GM23338 (cell line): ENCODE measurements at regions not wholly inside any gene's neighbourhood (a gene's known extent, or its start where the extent isn't known, plus 50 kb on each side); places are given as distances from the start of the nearest gene placed in this dataset.

ENCODE experiments used
- ATAC-seq: fragments of 200-7000 bp; cut with Tn5 transposase; 3 replicates; pipeline ENCODE4 v1.9.1; 2020
- DNase-seq: peaks from one replicate; pipeline ENCODE4 v3.0.0-alpha.2; 2015; ENCODE audit warnings: low spot score
- H2AFZ ChIP-seq: fragments of 200-600 bp; sonication (generic); 2 replicates; pipeline ENCODE4 v1.8.0; 2016; ENCODE audit warnings: antibody characterized with exemption, mild to moderate bottlenecking, moderate library complexity
- H3F3A ChIP-seq: fragments of 200-600 bp; sonication (generic); replicated peaks from 2 replicates; pipeline ENCODE4 v1.8.0; 2017; ENCODE audit warnings: antibody characterized with exemption, mixed run types, low read depth
- H3K27ac ChIP-seq: fragments of 200-600 bp; sonication (generic); 2 replicates; pipeline ENCODE4 v1.6.1; 2016; ENCODE audit warnings: low read depth
- H3K27me3 ChIP-seq: fragments of 200-600 bp; sonication (generic); 2 replicates; pipeline ENCODE4 v1.8.0; 2016; ENCODE audit warnings: mild to moderate bottlenecking, mixed run types, moderate library complexity; ENCODE audit not compliant: insufficient read depth
- H3K36me3 ChIP-seq: fragments of 200-600 bp; sonication (generic); 2 replicates; pipeline ENCODE4 v1.8.0; 2016; ENCODE audit warnings: mild to moderate bottlenecking; ENCODE audit not compliant: insufficient read depth
- H3K4me1 ChIP-seq: fragments of 200-600 bp; sonication (generic); 2 replicates; pipeline ENCODE4 v1.8.0; 2016; ENCODE audit warnings: mild to moderate bottlenecking, moderate library complexity; ENCODE audit not compliant: insufficient read depth
- H3K4me2 ChIP-seq: fragments of 200-600 bp; sonication (generic); 2 replicates; pipeline ENCODE4 v1.7.1; 2017; ENCODE audit warnings: mixed run types
- H3K4me3 ChIP-seq: fragments of 200-600 bp; sonication (generic); 2 replicates; pipeline ENCODE4 v1.6.1; 2016; ENCODE audit warnings: mixed run types
- H3K79me2 ChIP-seq: fragments of 200-600 bp; sonication (generic); replicated peaks from 2 replicates; pipeline ENCODE4 v1.8.0; 2017; ENCODE audit warnings: mild to moderate bottlenecking; ENCODE audit not compliant: insufficient read depth
- H3K9me2 ChIP-seq: fragments of 200-600 bp; sonication (generic); 2 replicates; pipeline ENCODE4 v1.8.0; 2017; ENCODE audit not compliant: insufficient read depth
- H4K20me1 ChIP-seq: fragments of 200-600 bp; sonication (generic); replicated peaks from 2 replicates; pipeline ENCODE4 v1.8.0; 2017; ENCODE audit warnings: mild to moderate bottlenecking; ENCODE audit not compliant: insufficient read depth
- H3K27ac Mint-ChIP-seq: 2 replicates; pipeline ENCODE4 v1.8.0; 2020; ENCODE audit warnings: inconsistent platforms, mild to moderate bottlenecking, moderate library complexity, mixed read lengths
- H3K27me3 Mint-ChIP-seq: 3 replicates; pipeline ENCODE4 v1.8.0; 2022; ENCODE audit warnings: low read depth, mild to moderate bottlenecking, moderate library complexity, mixed read lengths, inconsistent platforms; ENCODE audit not compliant: insufficient read depth, poor library complexity
- H3K36me3 Mint-ChIP-seq: 3 replicates; pipeline ENCODE4 v1.8.0; 2021; ENCODE audit warnings: low read depth, mild to moderate bottlenecking, inconsistent platforms, moderate library complexity, mixed read lengths
- H3K4me1 Mint-ChIP-seq: 3 replicates; pipeline ENCODE4 v1.8.0; 2020; ENCODE audit warnings: mild to moderate bottlenecking, inconsistent platforms, mixed read lengths
- H3K4me3 Mint-ChIP-seq: 3 replicates; pipeline ENCODE4 v1.8.0; 2021; ENCODE audit warnings: moderate library complexity, mild to moderate bottlenecking, inconsistent platforms, mixed read lengths
- H3K9me3 Mint-ChIP-seq: 3 replicates; pipeline ENCODE4 v1.8.0; 2020; ENCODE audit warnings: moderate library complexity, mild to moderate bottlenecking, inconsistent platforms, mixed read lengths
- EZH2 ChIP-seq: fragments of 200-600 bp; sonication (generic); IDR thresholded peaks from one replicate; pipeline ENCODE4 v1.8.0; 2017; ENCODE audit warnings: antibody characterized with exemption, mild to moderate bottlenecking, low read depth; ENCODE audit not compliant: unreplicated experiment
- EZH2phosphoT487 ChIP-seq: fragments of 200-600 bp; sonication (generic); IDR thresholded peaks from one replicate; pipeline ENCODE4 v1.8.1; 2018; ENCODE audit warnings: antibody characterized with exemption; ENCODE audit not compliant: unreplicated experiment
- JUNB ChIP-seq: IDR thresholded peaks from one replicate; pipeline ENCODE4 v1.6.1; 2016; ENCODE audit warnings: antibody characterized with exemption; ENCODE audit not compliant: unreplicated experiment
- NANOG ChIP-seq: IDR thresholded peaks from 2 replicates; pipeline ENCODE4 v1.6.1; 2016; ENCODE audit warnings: antibody characterized with exemption, borderline replicate concordance
- POLR2AphosphoS5 ChIP-seq: IDR thresholded peaks from 2 replicates; pipeline ENCODE4 v1.6.1; 2016; ENCODE audit warnings: antibody characterized with exemption, low read depth
- STAT1 ChIP-seq: IDR thresholded peaks from one replicate; pipeline ENCODE4 v1.6.1; 2016; ENCODE audit warnings: antibody characterized with exemption; ENCODE audit not compliant: unreplicated experiment
- ZNF114 ChIP-seq: fragments of 250-450 bp; sonication (Bioruptor Pico); IDR thresholded peaks from 2 replicates; pipeline ENCODE4 v1.5.0; 2020; ENCODE audit warnings: mild to moderate bottlenecking, moderate library complexity
- ZNF331 ChIP-seq: fragments of 250-450 bp; sonication (Bioruptor Pico); IDR thresholded peaks from 2 replicates; pipeline ENCODE4 v1.5.0; 2020; ENCODE audit warnings: low read depth, mild to moderate bottlenecking, moderate library complexity
- TF ChIP-seq, protein P1 (sequence below): fragments of 250-450 bp; sonication (Bioruptor Pico); IDR thresholded peaks from 2 replicates; pipeline ENCODE4 v1.5.0; 2020; ENCODE audit warnings: mild to moderate bottlenecking, moderate library complexity
- TF ChIP-seq, protein P2 (sequence below): IDR thresholded peaks from one replicate; pipeline ENCODE4 v1.6.1; 2018; ENCODE audit warnings: antibody characterized with exemption; ENCODE audit not compliant: unreplicated experiment

DNA sequence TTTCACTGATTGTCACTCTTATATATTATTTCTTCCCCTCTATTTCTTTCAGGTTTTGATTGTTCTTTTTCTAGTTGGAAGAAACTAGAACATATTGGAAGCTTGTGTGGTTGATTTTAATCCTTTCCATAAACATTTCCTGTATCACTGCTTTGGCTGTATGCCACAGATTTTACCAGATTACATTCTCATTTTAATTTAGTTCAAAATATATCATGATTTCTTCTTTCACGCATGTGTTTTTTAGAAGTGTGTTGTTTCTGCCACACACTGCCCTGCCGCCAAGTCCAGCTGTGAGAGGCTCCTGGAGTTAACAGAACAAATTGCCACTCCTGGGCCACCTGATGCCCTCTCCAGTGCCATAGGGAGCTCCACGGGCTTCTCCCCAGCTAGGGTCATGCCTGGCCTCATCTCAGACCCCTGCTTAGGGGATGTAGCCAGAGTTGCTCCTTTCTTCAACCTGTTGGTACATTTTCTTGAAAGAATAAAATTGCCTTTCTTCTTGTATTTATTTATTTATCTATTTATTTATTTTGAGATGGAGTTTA lies 206.2 kb upstream of the COPS8 start:
- Histone ChIP-seq H3K4me2 (no peak overlapping the region), H3K4me1 (0 out of 2 replicates have a peak, but pooled peaks cover 3% of the 10 kb centered on the region), H4K20me1 (no peaks in the 10 kb centered on the region), H3K36me3 (no peaks in the 10 kb centered on the region), H3K9me2 (no peaks in the 10 kb centered on the region; the same call in 1 of the 2 replicates), H3K4me3 (no peak overlapping the region), H3F3A (no peaks in the 10 kb centered on the region), H3K27me3 (no peaks in the 10 kb centered on the region), H2AFZ (no peak overlapping the region), H3K27ac (no peak overlapping the region), H3K79me2 (no peaks in the 10 kb centered on the region)
- Mint-ChIP-seq H3K9me3 (peaks cover 11% of the 10 kb centered on the region; the same call in 2 of the 3 replicates), H3K4me1 (peaks cover 6% of the 10 kb centered on the region), H3K36me3 (peaks cover 6% of the 10 kb centered on the region; the same call in 1 of the 3 replicates), H3K27ac (no peak overlapping the region), H3K27me3 (peaks cover 3% of the 10 kb centered on the region), H3K4me3 (no peak overlapping the region)
- no peak for ATAC-seq
- no peak for DNase-seq
- no peak for TF ChIP-seq POLR2AphosphoS5
- TF ChIP-seq, protein P1, sequence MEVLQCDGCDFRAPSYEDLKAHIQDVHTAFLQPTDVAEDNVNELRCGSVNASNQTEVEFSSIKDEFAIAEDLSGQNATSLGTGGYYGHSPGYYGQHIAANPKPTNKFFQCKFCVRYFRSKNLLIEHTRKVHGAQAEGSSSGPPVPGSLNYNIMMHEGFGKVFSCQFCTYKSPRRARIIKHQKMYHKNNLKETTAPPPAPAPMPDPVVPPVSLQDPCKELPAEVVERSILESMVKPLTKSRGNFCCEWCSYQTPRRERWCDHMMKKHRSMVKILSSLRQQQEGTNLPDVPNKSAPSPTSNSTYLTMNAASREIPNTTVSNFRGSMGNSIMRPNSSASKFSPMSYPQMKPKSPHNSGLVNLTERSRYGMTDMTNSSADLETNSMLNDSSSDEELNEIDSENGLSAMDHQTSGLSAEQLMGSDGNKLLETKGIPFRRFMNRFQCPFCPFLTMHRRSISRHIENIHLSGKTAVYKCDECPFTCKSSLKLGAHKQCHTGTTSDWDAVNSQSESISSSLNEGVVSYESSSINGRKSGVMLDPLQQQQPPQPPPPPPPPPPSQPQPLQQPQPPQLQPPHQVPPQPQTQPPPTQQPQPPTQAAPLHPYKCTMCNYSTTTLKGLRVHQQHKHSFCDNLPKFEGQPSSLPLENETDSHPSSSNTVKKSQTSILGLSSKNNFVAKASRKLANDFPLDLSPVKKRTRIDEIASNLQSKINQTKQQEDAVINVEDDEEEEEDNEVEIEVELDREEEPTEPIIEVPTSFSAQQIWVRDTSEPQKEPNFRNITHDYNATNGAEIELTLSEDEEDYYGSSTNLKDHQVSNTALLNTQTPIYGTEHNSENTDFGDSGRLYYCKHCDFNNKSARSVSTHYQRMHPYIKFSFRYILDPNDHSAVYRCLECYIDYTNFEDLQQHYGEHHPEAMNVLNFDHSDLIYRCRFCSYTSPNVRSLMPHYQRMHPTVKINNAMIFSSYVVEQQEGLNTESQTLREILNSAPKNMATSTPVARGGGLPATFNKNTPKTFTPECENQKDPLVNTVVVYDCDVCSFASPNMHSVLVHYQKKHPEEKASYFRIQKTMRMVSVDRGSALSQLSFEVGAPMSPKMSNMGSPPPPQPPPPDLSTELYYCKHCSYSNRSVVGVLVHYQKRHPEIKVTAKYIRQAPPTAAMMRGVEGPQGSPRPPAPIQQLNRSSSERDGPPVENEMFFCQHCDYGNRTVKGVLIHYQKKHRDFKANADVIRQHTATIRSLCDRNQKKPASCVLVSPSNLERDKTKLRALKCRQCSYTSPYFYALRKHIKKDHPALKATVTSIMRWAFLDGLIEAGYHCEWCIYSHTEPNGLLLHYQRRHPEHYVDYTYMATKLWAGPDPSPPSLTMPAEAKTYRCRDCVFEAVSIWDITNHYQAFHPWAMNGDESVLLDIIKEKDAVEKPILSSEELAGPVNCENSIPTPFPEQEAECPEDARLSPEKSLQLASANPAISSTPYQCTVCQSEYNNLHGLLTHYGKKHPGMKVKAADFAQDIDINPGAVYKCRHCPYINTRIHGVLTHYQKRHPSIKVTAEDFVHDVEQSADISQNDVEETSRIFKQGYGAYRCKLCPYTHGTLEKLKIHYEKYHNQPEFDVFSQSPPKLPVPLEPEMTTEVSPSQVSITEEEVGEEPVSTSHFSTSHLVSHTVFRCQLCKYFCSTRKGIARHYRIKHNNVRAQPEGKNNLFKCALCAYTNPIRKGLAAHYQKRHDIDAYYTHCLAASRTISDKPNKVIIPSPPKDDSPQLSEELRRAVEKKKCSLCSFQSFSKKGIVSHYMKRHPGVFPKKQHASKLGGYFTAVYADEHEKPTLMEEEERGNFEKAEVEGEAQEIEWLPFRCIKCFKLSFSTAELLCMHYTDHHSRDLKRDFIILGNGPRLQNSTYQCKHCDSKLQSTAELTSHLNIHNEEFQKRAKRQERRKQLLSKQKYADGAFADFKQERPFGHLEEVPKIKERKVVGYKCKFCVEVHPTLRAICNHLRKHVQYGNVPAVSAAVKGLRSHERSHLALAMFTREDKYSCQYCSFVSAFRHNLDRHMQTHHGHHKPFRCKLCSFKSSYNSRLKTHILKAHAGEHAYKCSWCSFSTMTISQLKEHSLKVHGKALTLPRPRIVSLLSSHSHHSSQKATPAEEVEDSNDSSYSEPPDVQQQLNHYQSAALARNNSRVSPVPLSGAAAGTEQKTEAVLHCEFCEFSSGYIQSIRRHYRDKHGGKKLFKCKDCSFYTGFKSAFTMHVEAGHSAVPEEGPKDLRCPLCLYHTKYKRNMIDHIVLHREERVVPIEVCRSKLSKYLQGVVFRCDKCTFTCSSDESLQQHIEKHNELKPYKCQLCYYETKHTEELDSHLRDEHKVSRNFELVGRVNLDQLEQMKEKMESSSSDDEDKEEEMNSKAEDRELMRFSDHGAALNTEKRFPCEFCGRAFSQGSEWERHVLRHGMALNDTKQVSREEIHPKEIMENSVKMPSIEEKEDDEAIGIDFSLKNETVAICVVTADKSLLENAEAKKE = no peak

DNA sequence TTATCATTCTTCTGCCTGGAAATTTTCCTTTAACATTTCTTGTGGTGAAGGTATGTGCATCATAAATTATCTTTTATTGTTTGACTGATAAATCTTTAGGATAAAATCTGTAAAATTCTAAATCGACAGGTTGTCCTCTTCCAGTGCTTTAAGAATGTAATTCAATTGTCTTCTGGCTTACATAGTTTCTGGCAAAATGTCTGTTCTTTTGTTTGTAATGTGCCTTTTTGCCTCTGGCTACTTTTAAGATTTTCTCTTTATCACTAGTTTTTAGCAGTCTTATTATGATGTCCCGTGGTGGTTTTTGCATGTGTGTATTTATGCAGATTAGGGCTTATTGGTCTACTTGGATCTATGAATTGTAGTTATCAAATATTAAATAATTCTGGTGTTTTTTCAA lies 203.6 kb upstream of the COPS8 start:
- Histone ChIP-seq H3K4me3 (no peak overlapping the region), H2AFZ (no peak overlapping the region), H3K36me3 (no peaks in the 10 kb centered on the region), H3K27ac (no peak overlapping the region), H3K79me2 (no peaks in the 10 kb centered on the region), H3K4me2 (no peak overlapping the region), H3F3A (no peaks in the 10 kb centered on the region), H4K20me1 (no peaks in the 10 kb centered on the region), H3K4me1 (no peaks in the 10 kb centered on the region), H3K9me2 (peaks cover 11% of the 10 kb centered on the region), H3K27me3 (no peaks in the 10 kb centered on the region)
- DNase-seq (no peak), ATAC-seq (no peak)
- Mint-ChIP-seq H3K4me3 (no peak overlapping the region), H3K4me1 (no peaks in the 10 kb centered on the region), H3K27ac (no peak overlapping the region), H3K36me3 (peaks cover 6% of the 10 kb centered on the region; the same call in 1 of the 3 replicates), H3K9me3 (peaks cover 11% of the 10 kb centered on the region), H3K27me3 (peaks cover 3% of the 10 kb centered on the region)
- TF ChIP-seq EZH2phosphoT487 (no peak), EZH2 (no peak), NANOG (no peak), ZNF331 (CRISPR knock-in tag) (no peak), ZNF114 (CRISPR knock-in tag) (no peak), STAT1 (no peak), JUNB (no peak)
- TF ChIP-seq, protein P2, sequence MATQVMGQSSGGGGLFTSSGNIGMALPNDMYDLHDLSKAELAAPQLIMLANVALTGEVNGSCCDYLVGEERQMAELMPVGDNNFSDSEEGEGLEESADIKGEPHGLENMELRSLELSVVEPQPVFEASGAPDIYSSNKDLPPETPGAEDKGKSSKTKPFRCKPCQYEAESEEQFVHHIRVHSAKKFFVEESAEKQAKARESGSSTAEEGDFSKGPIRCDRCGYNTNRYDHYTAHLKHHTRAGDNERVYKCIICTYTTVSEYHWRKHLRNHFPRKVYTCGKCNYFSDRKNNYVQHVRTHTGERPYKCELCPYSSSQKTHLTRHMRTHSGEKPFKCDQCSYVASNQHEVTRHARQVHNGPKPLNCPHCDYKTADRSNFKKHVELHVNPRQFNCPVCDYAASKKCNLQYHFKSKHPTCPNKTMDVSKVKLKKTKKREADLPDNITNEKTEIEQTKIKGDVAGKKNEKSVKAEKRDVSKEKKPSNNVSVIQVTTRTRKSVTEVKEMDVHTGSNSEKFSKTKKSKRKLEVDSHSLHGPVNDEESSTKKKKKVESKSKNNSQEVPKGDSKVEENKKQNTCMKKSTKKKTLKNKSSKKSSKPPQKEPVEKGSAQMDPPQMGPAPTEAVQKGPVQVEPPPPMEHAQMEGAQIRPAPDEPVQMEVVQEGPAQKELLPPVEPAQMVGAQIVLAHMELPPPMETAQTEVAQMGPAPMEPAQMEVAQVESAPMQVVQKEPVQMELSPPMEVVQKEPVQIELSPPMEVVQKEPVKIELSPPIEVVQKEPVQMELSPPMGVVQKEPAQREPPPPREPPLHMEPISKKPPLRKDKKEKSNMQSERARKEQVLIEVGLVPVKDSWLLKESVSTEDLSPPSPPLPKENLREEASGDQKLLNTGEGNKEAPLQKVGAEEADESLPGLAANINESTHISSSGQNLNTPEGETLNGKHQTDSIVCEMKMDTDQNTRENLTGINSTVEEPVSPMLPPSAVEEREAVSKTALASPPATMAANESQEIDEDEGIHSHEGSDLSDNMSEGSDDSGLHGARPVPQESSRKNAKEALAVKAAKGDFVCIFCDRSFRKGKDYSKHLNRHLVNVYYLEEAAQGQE = no peak
